HepG2 (cell line): ENCODE measurements at regions not wholly inside any gene's neighbourhood (a gene's known extent, or its start where the extent isn't known, plus 50 kb on each side); places are given as distances from the start of the nearest gene placed in this dataset.

Experiments used
- ATAC-seq: fragments of 200-7000 bp; cut with Tn5 transposase; 3 replicates; pipeline ENCODE4 v1.9.1; 2020; ENCODE audit warnings: mild to moderate bottlenecking, moderate library complexity
- BruUV-seq: library from RNA; stranded (reverse); fragments of 400-500 nt; replicated peaks from 2 replicates; lab custom pipeline; 2021; lab: Mats Ljungman, UMichigan
- CTCF ChIA-PET: fragments of 300-600 bp; formaldehyde crosslinking; extraction: SDS; loops from one replicate; lab custom pipeline; 2021; ENCODE audit warnings: low total read pairs, inconsistent platforms, low intra/inter-chr PET ratio; lab: Yijun Ruan, JAX
- POLR2A ChIA-PET: fragments of 350-600 bp; sonication (Branson Sonifier 250); formaldehyde crosslinking; loops from one replicate; lab custom pipeline; 2020; ENCODE audit warnings: antibody characterized with exemption, inconsistent platforms; lab: Yijun Ruan, JAX
- DNase-seq: peaks from one replicate; pipeline ENCODE4 v3.0.0-alpha.2; 2015; ENCODE audit warnings: low spot score
- FAIRE-seq: peaks from 3 replicates; lab custom pipeline; 2011; peaks lifted over from hg19 to GRCh38; lab: Jason Lieb, UNC
- H2AFZ ChIP-seq: one replicate; pipeline ENCODE4 v1.6.1; 2011; ENCODE audit warnings: low read length, inconsistent platforms
- H3K27ac ChIP-seq: fragments of 300-600 bp; 3 replicates; pipeline ENCODE4 v1.8.0; 2011; ENCODE audit warnings: mixed run types, mild to moderate bottlenecking, mixed read lengths, low read length, inconsistent platforms; ENCODE audit not compliant: insufficient read depth; ENCODE audit errors: extremely low read length
- H3K27me3 ChIP-seq, 2 experiments: fragments of 200-600 bp in 1 of 2; 2 replicates in 1 of 2; 3 replicates in 1 of 2; pipeline versions ENCODE4 v1.6.0 to v1.8.0; 2011; ENCODE audit warnings: low read length in 2 of 2, mild to moderate bottlenecking in 2 of 2, moderate library complexity in 2 of 2, inconsistent platforms in 1 of 2; ENCODE audit not compliant: insufficient read depth in 2 of 2, control insufficient read depth in 1 of 2
- H3K36me3 ChIP-seq, 2 experiments: fragments of 200-600 bp in 1 of 2; replicated peaks in 1 of 2; 2 replicates in 1 of 2; 3 replicates in 1 of 2; pipeline versions ENCODE4 v1.5.1 to v1.8.0; 2011; ENCODE audit warnings: low read length in 2 of 2, inconsistent platforms in 1 of 2; ENCODE audit not compliant: insufficient read depth in 2 of 2, control insufficient read depth in 1 of 2
- H3K4me1 ChIP-seq: 2 replicates; pipeline ENCODE4 v1.5.1; 2012; ENCODE audit warnings: low read length, inconsistent platforms; ENCODE audit not compliant: insufficient read depth
- H3K4me2 ChIP-seq: 2 replicates; pipeline ENCODE4 v1.6.0; 2011; ENCODE audit warnings: low read depth, low read length, inconsistent platforms
- H3K4me3 ChIP-seq, 3 experiments: fragments of 200-600 bp in 1 of 3; sonication (generic), shearing (Covaris generic) in 1 of 3; replicated peaks in 1 of 3; 2 replicates each; pipeline ENCODE4 v1.5.1; 2011 to 2016; ENCODE audit warnings: low read length in 3 of 3, inconsistent platforms in 2 of 3, low read depth in 2 of 3, mild to moderate bottlenecking in 2 of 3, control low read depth in 1 of 3, mixed read lengths in 1 of 3; ENCODE audit not compliant: insufficient read depth in 1 of 3
- H3K79me2 ChIP-seq: one replicate; pipeline ENCODE4 v1.6.1; 2011; ENCODE audit warnings: low read length, inconsistent platforms; ENCODE audit not compliant: insufficient read depth
- H3K9ac ChIP-seq: 2 replicates; pipeline ENCODE4 v1.6.0; 2011; ENCODE audit warnings: mild to moderate bottlenecking, low read depth, low read length, inconsistent platforms; ENCODE audit not compliant: insufficient read depth
- H3K9me3 ChIP-seq: 2 replicates; pipeline ENCODE4 v1.5.1; 2012; ENCODE audit warnings: mild to moderate bottlenecking, low read length
- H4K20me1 ChIP-seq: 2 replicates; pipeline ENCODE4 v1.6.0; 2011; ENCODE audit warnings: inconsistent platforms, mild to moderate bottlenecking, low read length, moderate library complexity; ENCODE audit not compliant: insufficient read depth
- CEBPB ChIP-seq: IDR thresholded peaks from 2 replicates; pipeline ENCODE4 v1.6.1; 2011; ENCODE audit warnings: low read depth, low read length, improper control_type of control experiment, borderline replicate concordance
- CEBPG ChIP-seq: IDR thresholded peaks from 2 replicates; pipeline ENCODE4 v1.6.1; 2016
- FOXA3 ChIP-seq: IDR thresholded peaks from 2 replicates; pipeline ENCODE4 v1.6.1; 2016; ENCODE audit warnings: missing genetic modification reagents, missing compliant biosample characterization
- GATAD2A ChIP-seq: IDR thresholded peaks from 2 replicates; pipeline ENCODE4 v1.6.1; 2016
- KLF13 ChIP-seq: sonication (generic); formaldehyde crosslinking; IDR thresholded peaks from 2 replicates; pipeline ENCODE4 v1.4.0; 2020; ENCODE audit warnings: mild to moderate bottlenecking, missing genetic modification reagents
- ZNF34 ChIP-seq: sonication (generic); formaldehyde crosslinking; IDR thresholded peaks from 2 replicates; pipeline ENCODE4 v1.4.0; 2020; ENCODE audit warnings: mild to moderate bottlenecking, missing genetic modification reagents, borderline replicate concordance
- ZNF558 ChIP-seq: sonication (generic); formaldehyde crosslinking; IDR thresholded peaks from 2 replicates; pipeline ENCODE4 v1.9.0; 2022; ENCODE audit warnings: mild to moderate bottlenecking, missing genetic modification reagents, borderline replicate concordance
- ZNF577 ChIP-seq: sonication (generic); formaldehyde crosslinking; IDR thresholded peaks from 2 replicates; pipeline ENCODE4 v1.4.0; 2020; ENCODE audit warnings: mild to moderate bottlenecking, low read depth, missing genetic modification reagents, borderline replicate concordance
- ZNF615 ChIP-seq: sonication (generic); formaldehyde crosslinking; IDR thresholded peaks from 2 replicates; pipeline ENCODE4 v1.5.0; 2020; ENCODE audit warnings: mild to moderate bottlenecking, missing genetic modification reagents, borderline replicate concordance
- WGBS: methylation state at CpG from one replicate; pipeline ENCODE4 v1.1.6; 2017; ENCODE audit warnings: low lambda C conversion rate; 5-methylcytosine and 5-hydroxymethylcytosine counted together
- in situ Hi-C: cut with HindIII; loops from 2 replicates; pipeline ENCODE4 v1.10.0; 2017; ENCODE audit warnings: low pct_unique_long_range_greater_than_20kb; ENCODE audit not compliant: extremely low pct_ligation_motif_present
- intact Hi-C: fragments of 100-400 bp; cut with micrococcal nuclease; formaldehyde crosslinking; loops from one replicate; pipeline ENCODE4 v1.10.0; 2022; ENCODE audit not compliant: unreplicated experiment
- TF ChIP-seq, protein P1 (sequence below): IDR thresholded peaks from 2 replicates; pipeline ENCODE4 v1.4.0; 2020; ENCODE audit warnings: mild to moderate bottlenecking, missing genetic modification reagents
- TF ChIP-seq, protein P2 (sequence below): sonication (generic); formaldehyde crosslinking; IDR thresholded peaks from 2 replicates; pipeline ENCODE4 v1.5.0; 2020; ENCODE audit warnings: missing genetic modification reagents, mild to moderate bottlenecking, borderline replicate concordance
- TF ChIP-seq, protein P3 (sequence below): sonication (generic); formaldehyde crosslinking; conservative IDR thresholded peaks from 2 replicates; pipeline ENCODE4 v1.8.0; 2022; ENCODE audit warnings: low read depth, missing genetic modification reagents
- TF ChIP-seq, protein P4 (sequence below): IDR thresholded peaks from 2 replicates; pipeline ENCODE4 v1.6.1; 2016; ENCODE audit warnings: missing compliant biosample characterization, missing genetic modification reagents, borderline replicate concordance
- TF ChIP-seq, protein P5 (sequence below): sonication (generic); formaldehyde crosslinking; IDR thresholded peaks from 2 replicates; pipeline ENCODE4 v1.5.0; 2020; ENCODE audit warnings: mild to moderate bottlenecking, missing genetic modification reagents

DNA sequence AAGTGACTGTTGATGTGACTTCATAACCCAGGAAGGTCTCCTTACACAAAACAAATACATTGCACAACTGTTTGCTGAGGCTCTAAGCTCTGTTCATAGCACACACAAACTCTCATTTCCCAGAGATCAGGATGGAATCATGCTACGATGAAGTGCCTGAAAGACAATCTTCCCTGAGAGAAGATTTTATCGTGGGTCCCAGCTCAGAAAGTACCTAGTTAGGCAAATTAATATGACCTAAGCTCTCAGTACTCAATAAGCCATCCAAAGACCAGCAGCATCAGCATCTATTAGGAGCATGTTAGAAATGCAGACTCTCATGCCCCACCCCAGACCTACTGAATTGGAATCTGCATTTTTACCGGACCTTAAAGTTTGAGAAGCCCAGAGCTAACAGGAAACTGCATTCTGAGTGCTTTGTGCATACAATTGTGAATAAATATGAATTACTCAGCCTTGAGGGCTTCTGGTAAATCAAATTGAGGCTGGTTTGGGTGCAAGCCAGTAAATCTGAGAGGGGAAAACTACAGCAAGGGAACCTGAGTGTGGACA, 161.5 kb upstream of the C2CD4B start:
- Histone ChIP-seq H3K4me2 (no peak overlapping the region), H4K20me1 (no peaks in the 10 kb centered on the region), H3K27ac (no peak overlapping the region), H3K79me2 (no peaks in the 10 kb centered on the region), H3K9ac (no peak overlapping the region), H3K4me3 (no peak overlapping the region)
- ATAC-seq = no peak
- WGBS = 8% methylated on average over 3 of the region's 3 CpGs
- TF ChIP-seq, protein P1, sequence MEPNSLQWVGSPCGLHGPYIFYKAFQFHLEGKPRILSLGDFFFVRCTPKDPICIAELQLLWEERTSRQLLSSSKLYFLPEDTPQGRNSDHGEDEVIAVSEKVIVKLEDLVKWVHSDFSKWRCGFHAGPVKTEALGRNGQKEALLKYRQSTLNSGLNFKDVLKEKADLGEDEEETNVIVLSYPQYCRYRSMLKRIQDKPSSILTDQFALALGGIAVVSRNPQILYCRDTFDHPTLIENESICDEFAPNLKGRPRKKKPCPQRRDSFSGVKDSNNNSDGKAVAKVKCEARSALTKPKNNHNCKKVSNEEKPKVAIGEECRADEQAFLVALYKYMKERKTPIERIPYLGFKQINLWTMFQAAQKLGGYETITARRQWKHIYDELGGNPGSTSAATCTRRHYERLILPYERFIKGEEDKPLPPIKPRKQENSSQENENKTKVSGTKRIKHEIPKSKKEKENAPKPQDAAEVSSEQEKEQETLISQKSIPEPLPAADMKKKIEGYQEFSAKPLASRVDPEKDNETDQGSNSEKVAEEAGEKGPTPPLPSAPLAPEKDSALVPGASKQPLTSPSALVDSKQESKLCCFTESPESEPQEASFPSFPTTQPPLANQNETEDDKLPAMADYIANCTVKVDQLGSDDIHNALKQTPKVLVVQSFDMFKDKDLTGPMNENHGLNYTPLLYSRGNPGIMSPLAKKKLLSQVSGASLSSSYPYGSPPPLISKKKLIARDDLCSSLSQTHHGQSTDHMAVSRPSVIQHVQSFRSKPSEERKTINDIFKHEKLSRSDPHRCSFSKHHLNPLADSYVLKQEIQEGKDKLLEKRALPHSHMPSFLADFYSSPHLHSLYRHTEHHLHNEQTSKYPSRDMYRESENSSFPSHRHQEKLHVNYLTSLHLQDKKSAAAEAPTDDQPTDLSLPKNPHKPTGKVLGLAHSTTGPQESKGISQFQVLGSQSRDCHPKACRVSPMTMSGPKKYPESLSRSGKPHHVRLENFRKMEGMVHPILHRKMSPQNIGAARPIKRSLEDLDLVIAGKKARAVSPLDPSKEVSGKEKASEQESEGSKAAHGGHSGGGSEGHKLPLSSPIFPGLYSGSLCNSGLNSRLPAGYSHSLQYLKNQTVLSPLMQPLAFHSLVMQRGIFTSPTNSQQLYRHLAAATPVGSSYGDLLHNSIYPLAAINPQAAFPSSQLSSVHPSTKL (CRISPR knock-in tag) = peak; percentile 52
- peak; percentile 44; the same call in 1 of the 2 replicates for TF ChIP-seq FOXA3 (CRISPR knock-in tag)
- TF ChIP-seq, protein P2, sequence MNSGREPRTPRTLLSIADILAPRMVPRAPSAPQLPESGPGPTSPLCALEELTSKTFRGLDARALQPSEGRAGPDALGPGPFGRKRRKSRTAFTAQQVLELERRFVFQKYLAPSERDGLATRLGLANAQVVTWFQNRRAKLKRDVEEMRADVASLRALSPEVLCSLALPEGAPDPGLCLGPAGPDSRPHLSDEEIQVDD (CRISPR knock-in tag) = no peak
- TF ChIP-seq, protein P3, sequence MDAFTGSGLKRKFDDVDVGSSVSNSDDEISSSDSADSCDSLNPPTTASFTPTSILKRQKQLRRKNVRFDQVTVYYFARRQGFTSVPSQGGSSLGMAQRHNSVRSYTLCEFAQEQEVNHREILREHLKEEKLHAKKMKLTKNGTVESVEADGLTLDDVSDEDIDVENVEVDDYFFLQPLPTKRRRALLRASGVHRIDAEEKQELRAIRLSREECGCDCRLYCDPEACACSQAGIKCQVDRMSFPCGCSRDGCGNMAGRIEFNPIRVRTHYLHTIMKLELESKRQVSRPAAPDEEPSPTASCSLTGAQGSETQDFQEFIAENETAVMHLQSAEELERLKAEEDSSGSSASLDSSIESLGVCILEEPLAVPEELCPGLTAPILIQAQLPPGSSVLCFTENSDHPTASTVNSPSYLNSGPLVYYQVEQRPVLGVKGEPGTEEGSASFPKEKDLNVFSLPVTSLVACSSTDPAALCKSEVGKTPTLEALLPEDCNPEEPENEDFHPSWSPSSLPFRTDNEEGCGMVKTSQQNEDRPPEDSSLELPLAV (CRISPR knock-in tag) = no peak
- no peak for TF ChIP-seq ZNF34 (CRISPR knock-in tag)
- TF ChIP-seq, protein P4, sequence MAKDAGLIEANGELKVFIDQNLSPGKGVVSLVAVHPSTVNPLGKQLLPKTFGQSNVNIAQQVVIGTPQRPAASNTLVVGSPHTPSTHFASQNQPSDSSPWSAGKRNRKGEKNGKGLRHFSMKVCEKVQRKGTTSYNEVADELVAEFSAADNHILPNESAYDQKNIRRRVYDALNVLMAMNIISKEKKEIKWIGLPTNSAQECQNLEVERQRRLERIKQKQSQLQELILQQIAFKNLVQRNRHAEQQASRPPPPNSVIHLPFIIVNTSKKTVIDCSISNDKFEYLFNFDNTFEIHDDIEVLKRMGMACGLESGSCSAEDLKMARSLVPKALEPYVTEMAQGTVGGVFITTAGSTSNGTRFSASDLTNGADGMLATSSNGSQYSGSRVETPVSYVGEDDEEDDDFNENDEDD = no peak
- TF ChIP-seq, protein P5, sequence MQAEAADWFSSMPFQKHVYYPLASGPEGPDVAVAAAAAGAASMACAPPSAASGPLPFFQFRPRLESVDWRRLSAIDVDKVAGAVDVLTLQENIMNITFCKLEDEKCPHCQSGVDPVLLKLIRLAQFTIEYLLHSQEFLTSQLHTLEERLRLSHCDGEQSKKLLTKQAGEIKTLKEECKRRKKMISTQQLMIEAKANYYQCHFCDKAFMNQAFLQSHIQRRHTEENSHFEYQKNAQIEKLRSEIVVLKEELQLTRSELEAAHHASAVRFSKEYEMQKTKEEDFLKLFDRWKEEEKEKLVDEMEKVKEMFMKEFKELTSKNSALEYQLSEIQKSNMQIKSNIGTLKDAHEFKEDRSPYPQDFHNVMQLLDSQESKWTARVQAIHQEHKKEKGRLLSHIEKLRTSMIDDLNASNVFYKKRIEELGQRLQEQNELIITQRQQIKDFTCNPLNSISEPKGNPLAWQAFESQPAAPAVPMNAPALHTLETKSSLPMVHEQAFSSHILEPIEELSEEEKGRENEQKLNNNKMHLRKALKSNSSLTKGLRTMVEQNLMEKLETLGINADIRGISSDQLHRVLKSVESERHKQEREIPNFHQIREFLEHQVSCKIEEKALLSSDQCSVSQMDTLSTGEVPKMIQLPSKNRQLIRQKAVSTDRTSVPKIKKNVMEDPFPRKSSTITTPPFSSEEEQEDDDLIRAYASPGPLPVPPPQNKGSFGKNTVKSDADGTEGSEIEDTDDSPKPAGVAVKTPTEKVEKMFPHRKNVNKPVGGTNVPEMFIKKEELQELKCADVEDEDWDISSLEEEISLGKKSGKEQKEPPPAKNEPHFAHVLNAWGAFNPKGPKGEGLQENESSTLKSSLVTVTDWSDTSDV = no peak
- peak; percentile 60 for TF ChIP-seq GATAD2A
- peak; percentile 89 for TF ChIP-seq CEBPB
- TF ChIP-seq ZNF558 (CRISPR knock-in tag) = no peak
- peak; percentile 62 for TF ChIP-seq CEBPG (CRISPR knock-in tag)
- TF ChIP-seq KLF13 (CRISPR knock-in tag) = no peak
- TF ChIP-seq ZNF577 = no peak
- TF ChIP-seq ZNF615 (CRISPR knock-in tag) = no peak
- TF ChIP-seq, all 625 proteins: peak for 5
- in situ Hi-C loops (no loop called here), intact Hi-C loops (no loop called here)
- BruUV-seq = no TSS peak
- ChIA-PET POLR2A (no interaction called here), CTCF (no interaction called here)
- H3K4me1 ChIP-seq = peaks cover 7% of the 10 kb centered on the region; the same call in 1 of the 2 replicates
- no peak overlapping the region for H2AFZ ChIP-seq
- FAIRE-seq (no peak), DNase-seq (no peak)
- H3K9me3 ChIP-seq = no peaks in the 10 kb centered on the region
- peaks cover 1 to 14% of the 10 kb centered on the region in 2 experiments; a peak in 3 of 5 replicates for H3K27me3 ChIP-seq
- H3K36me3 ChIP-seq = no peaks in the 10 kb centered on the region
